OCI-LY7 (cell line): ENCODE measurements at regions not wholly inside any gene's neighbourhood (a gene's known extent, or its start where the extent isn't known, plus 50 kb on each side); places are given as distances from the start of the nearest gene placed in this dataset.

Source experiments
- EZH2phosphoT487 ChIP-seq: fragments of 200-600 bp; sonication (generic); IDR thresholded peaks from 2 replicates; pipeline ENCODE4 v1.6.1; 2018; ENCODE audit warnings: low read depth, borderline replicate concordance, mild to moderate bottlenecking, mixed run types, antibody characterized with exemption, low read length, moderate library complexity, mixed read lengths
- TF ChIP-seq, protein P1 (sequence below): fragments of 200-600 bp; sonication (generic); conservative IDR thresholded peaks from 2 replicates; pipeline ENCODE4 v1.5.1; 2014; ENCODE audit warnings: mild to moderate bottlenecking, antibody characterized with exemption, low read length, moderate library complexity, mixed read lengths

DNA sequence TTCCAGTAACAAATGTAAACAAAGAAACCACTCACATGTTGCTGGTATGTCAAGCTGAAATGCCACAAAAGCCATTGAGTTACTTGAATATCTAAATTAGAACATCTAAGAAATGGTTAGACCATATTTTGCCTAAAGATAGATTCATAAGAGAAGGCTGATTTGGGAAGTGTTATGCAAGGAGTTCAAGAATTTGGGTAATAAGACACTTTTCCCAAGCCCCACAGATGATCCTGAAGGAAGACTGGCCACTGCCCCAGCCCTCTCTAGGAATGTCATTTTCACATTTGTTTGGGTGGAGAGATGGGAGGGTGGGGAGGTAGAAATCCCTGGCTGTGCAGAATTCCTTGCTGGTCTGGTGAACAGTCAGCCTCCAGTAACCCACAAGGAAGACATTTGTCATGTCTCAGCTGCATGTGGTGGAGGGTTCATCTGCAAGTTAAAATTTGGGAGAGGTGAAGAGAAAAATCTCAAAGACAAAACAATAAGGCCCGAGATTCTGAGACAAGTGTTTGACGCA, 427.2 kb upstream of the KLF6 start:
- TF ChIP-seq, protein P1, sequence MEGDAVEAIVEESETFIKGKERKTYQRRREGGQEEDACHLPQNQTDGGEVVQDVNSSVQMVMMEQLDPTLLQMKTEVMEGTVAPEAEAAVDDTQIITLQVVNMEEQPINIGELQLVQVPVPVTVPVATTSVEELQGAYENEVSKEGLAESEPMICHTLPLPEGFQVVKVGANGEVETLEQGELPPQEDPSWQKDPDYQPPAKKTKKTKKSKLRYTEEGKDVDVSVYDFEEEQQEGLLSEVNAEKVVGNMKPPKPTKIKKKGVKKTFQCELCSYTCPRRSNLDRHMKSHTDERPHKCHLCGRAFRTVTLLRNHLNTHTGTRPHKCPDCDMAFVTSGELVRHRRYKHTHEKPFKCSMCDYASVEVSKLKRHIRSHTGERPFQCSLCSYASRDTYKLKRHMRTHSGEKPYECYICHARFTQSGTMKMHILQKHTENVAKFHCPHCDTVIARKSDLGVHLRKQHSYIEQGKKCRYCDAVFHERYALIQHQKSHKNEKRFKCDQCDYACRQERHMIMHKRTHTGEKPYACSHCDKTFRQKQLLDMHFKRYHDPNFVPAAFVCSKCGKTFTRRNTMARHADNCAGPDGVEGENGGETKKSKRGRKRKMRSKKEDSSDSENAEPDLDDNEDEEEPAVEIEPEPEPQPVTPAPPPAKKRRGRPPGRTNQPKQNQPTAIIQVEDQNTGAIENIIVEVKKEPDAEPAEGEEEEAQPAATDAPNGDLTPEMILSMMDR: no peak
- TF ChIP-seq EZH2phosphoT487: no peak
